ENCODE measurements at regions not wholly inside any gene's neighbourhood (a gene's known extent, or its start where the extent isn't known, plus 50 kb on each side); places are given as distances from the start of the nearest gene placed in this dataset.

GRCh38 chr20:12171923-12172524 lies 254.3 kb downstream of the BTBD3 start:
- no peaks in the 10 kb centered on the region for H3K27me3 Mint-ChIP-seq (ENCODE audit: low read depth)
- intact Hi-C loops (cut with micrococcal nuclease): no loop called here
- H3K36me3 Mint-ChIP-seq (ENCODE audit: low read depth): no peaks in the 10 kb centered on the region
- H3K4me1 Mint-ChIP-seq (ENCODE audit: low read depth): no peaks in the 10 kb centered on the region
- no peak overlapping the region for H3K27ac Mint-ChIP-seq
- DNase-seq (ENCODE audit: low spot score): no peak
- no peak overlapping the region for H3K4me3 Mint-ChIP-seq (ENCODE audit: low read depth)
- peaks cover 53% of the 10 kb centered on the region for H3K9me3 Mint-ChIP-seq

GRCh38 chr20:12173347-12174012 lies 255.8 kb downstream of the BTBD3 start:
- H3K4me1 Mint-ChIP-seq (ENCODE audit: low read depth): no peaks in the 10 kb centered on the region
- no peak overlapping the region for H3K27ac Mint-ChIP-seq
- H3K9me3 Mint-ChIP-seq: peaks cover 39% of the 10 kb centered on the region
- intact Hi-C loops (cut with micrococcal nuclease): no loop called here
- DNase-seq (ENCODE audit: low spot score): no peak
- H3K4me3 Mint-ChIP-seq (ENCODE audit: low read depth): no peak overlapping the region
- no peaks in the 10 kb centered on the region for H3K27me3 Mint-ChIP-seq (ENCODE audit: low read depth)
- no peaks in the 10 kb centered on the region for H3K36me3 Mint-ChIP-seq (ENCODE audit: low read depth)

DNA sequence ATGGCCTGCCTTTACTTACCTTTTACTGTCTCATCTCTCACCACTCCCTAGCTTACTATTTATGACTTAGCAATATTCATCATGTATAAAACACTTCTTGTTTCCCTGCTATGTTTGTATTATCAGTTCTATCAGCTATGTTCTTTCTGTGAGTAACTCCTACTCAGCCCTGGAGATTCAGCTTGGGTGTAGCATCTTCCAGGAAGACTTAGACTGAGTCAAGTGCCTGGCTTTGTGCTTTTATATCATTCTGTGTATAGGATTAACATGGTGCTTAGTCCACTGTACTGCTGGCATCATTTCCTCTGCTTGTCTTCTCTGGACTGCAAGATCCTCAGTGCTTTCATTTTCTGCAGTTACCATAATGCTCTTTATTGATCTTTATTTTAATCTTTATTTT lies 257.8 kb downstream of the BTBD3 start:
- Mint-ChIP-seq H3K9me3 (peaks cover 35% of the 10 kb centered on the region), H3K36me3 (ENCODE audit: low read depth) (no peaks in the 10 kb centered on the region), H3K4me3 (ENCODE audit: low read depth) (no peak overlapping the region), H3K4me1 (ENCODE audit: low read depth) (no peaks in the 10 kb centered on the region), H3K27me3 (ENCODE audit: low read depth) (no peaks in the 10 kb centered on the region), H3K27ac (no peak overlapping the region)
- intact Hi-C loops (cut with micrococcal nuclease): no loop called here
- no peak for DNase-seq (ENCODE audit: low spot score)

GRCh38 chr20:12177657-12178293 lies 260.1 kb downstream of the BTBD3 start:
- DNase-seq (ENCODE audit: low spot score): no peak
- intact Hi-C loops (cut with micrococcal nuclease): no loop called here
- Mint-ChIP-seq H3K27me3 (ENCODE audit: low read depth) (no peaks in the 10 kb centered on the region), H3K27ac (no peak overlapping the region), H3K9me3 (peaks cover 27% of the 10 kb centered on the region), H3K4me1 (ENCODE audit: low read depth) (no peaks in the 10 kb centered on the region), H3K36me3 (ENCODE audit: low read depth) (no peaks in the 10 kb centered on the region), H3K4me3 (ENCODE audit: low read depth) (no peak overlapping the region)

DNA sequence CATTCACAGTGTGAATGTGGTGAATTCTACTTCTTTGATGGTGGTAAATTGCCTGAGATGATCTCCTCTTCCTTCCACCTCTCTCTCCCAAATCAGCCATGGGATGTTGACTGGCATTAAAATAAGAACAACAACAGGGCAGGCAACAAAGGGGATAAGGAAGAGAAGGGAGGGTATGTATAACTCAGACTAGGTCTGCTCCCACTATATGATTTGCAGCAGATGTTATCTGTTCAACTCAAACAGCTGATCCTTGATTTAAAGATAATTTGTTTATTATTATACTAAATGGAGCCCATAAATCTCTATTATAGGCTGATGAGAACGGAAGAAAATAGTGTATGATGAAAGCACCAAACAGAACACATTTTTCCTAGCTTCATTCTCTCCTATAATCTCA lies 262.0 kb downstream of the BTBD3 start:
- DNase-seq (ENCODE audit: low spot score): no peak
- Mint-ChIP-seq H3K27me3 (ENCODE audit: low read depth) (no peaks in the 10 kb centered on the region), H3K36me3 (ENCODE audit: low read depth) (no peaks in the 10 kb centered on the region), H3K4me3 (ENCODE audit: low read depth) (no peak overlapping the region), H3K4me1 (ENCODE audit: low read depth) (no peaks in the 10 kb centered on the region), H3K9me3 (peaks cover 24% of the 10 kb centered on the region), H3K27ac (no peak overlapping the region)
- intact Hi-C loops (cut with micrococcal nuclease): no loop called here

GRCh38 chr20:12180107-12180661 lies 262.5 kb downstream of the BTBD3 start:
- Mint-ChIP-seq H3K27ac (no peak overlapping the region), H3K9me3 (peaks cover 19% of the 10 kb centered on the region), H3K4me3 (ENCODE audit: low read depth) (no peak overlapping the region), H3K4me1 (ENCODE audit: low read depth) (no peaks in the 10 kb centered on the region), H3K27me3 (ENCODE audit: low read depth) (no peaks in the 10 kb centered on the region), H3K36me3 (ENCODE audit: low read depth) (no peaks in the 10 kb centered on the region)
- DNase-seq (ENCODE audit: low spot score): no peak
- intact Hi-C loops (cut with micrococcal nuclease): no loop called here

DNA sequence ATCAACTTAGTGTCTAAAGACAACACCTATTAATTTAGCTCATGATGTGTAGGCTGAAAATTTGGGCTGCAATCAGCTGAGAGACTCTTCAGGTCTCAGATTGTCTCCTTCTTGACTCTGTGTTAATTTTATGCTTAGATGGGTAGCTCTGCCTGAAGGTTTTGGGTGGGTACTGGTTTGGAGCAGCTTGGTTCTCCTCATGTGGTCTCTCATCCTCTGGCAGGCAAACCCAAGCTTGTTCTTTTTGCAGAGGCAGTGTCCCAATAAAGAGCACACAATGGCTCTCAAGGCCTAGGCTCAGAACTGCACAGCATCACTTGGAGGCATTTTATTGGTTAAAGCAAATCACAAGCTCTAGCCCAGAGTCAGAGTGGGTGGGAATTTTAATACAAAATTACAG lies 280.6 kb downstream of the BTBD3 start:
- no peaks in the 10 kb centered on the region for H3K36me3 Mint-ChIP-seq (ENCODE audit: low read depth)
- H3K4me3 Mint-ChIP-seq (ENCODE audit: low read depth): no peak overlapping the region
- H3K27ac Mint-ChIP-seq: no peak overlapping the region
- no peaks in the 10 kb centered on the region for H3K27me3 Mint-ChIP-seq (ENCODE audit: low read depth)
- intact Hi-C loops (cut with micrococcal nuclease): no loop called here
- H3K4me1 Mint-ChIP-seq (ENCODE audit: low read depth): no peaks in the 10 kb centered on the region
- H3K9me3 Mint-ChIP-seq: peaks cover 15% of the 10 kb centered on the region
- no peak for DNase-seq (ENCODE audit: low spot score)

DNA sequence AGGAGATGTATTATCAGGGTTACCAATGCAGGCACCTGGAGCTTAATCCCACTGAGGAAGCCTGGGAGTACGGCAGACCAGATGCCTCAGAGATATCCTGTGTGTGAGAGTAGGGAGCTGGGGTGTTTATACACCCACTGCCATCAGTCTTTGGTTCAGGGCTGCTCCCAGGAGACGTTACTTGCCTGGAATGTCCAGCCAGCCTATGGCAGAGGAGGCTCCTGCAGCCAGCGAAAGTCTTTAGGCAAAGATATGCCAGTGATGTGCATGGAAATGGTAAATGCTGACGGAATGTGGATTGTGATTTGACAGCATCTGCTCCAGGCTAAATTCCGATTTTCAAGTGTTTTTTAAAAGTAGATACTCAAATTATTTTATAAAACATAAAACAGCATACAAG lies 282.0 kb downstream of the BTBD3 start:
- DNase-seq (ENCODE audit: low spot score): no peak

GRCh38 chr20:12201289-12201991 lies 283.7 kb downstream of the BTBD3 start:
- H3K9me3 Mint-ChIP-seq: peaks cover 15% of the 10 kb centered on the region
- no peak overlapping the region for H3K27ac Mint-ChIP-seq
- no peak overlapping the region for H3K4me3 Mint-ChIP-seq (ENCODE audit: low read depth)
- no peaks in the 10 kb centered on the region for H3K27me3 Mint-ChIP-seq (ENCODE audit: low read depth)
- DNase-seq (ENCODE audit: low spot score): no peak
- H3K36me3 Mint-ChIP-seq (ENCODE audit: low read depth): no peaks in the 10 kb centered on the region
- intact Hi-C loops (cut with micrococcal nuclease): no loop called here
- H3K4me1 Mint-ChIP-seq (ENCODE audit: low read depth): no peaks in the 10 kb centered on the region

More for the DNA sequence above, 282.0 kb downstream of the BTBD3 start:
- no peak overlapping the region for H3K27ac Mint-ChIP-seq
- H3K9me3 Mint-ChIP-seq: peaks cover 15% of the 10 kb centered on the region
- H3K36me3 Mint-ChIP-seq (ENCODE audit: low read depth): no peaks in the 10 kb centered on the region
- no peaks in the 10 kb centered on the region for H3K4me1 Mint-ChIP-seq (ENCODE audit: low read depth)
- H3K27me3 Mint-ChIP-seq (ENCODE audit: low read depth): no peaks in the 10 kb centered on the region
- no peak overlapping the region for H3K4me3 Mint-ChIP-seq (ENCODE audit: low read depth)
- intact Hi-C loops (cut with micrococcal nuclease): no loop called here

GRCh38 chr20:12203399-12203798 lies 285.7 kb downstream of the BTBD3 start:
- no peak for DNase-seq (ENCODE audit: low spot score)
- H3K4me1 Mint-ChIP-seq (ENCODE audit: low read depth): no peaks in the 10 kb centered on the region
- H3K9me3 Mint-ChIP-seq: peaks cover 13% of the 10 kb centered on the region

GRCh38 chr20:12203981-12204380 lies 286.3 kb downstream of the BTBD3 start:
- intact Hi-C loops (cut with micrococcal nuclease): no loop called here
- Mint-ChIP-seq H3K4me1 (ENCODE audit: low read depth) (no peaks in the 10 kb centered on the region), H3K4me3 (ENCODE audit: low read depth) (no peak overlapping the region), H3K27ac (no peak overlapping the region), H3K9me3 (peaks cover 16% of the 10 kb centered on the region), H3K36me3 (ENCODE audit: low read depth) (no peaks in the 10 kb centered on the region), H3K27me3 (ENCODE audit: low read depth) (no peaks in the 10 kb centered on the region)
- no peak for DNase-seq (ENCODE audit: low spot score)

More at GRCh38 chr20:12203399-12203798, 285.7 kb downstream of the BTBD3 start:
- Mint-ChIP-seq H3K27me3 (ENCODE audit: low read depth) (no peaks in the 10 kb centered on the region), H3K27ac (no peak overlapping the region), H3K36me3 (ENCODE audit: low read depth) (no peaks in the 10 kb centered on the region), H3K4me3 (ENCODE audit: low read depth) (no peak overlapping the region)
- intact Hi-C loops (cut with micrococcal nuclease): no loop called here

DNA sequence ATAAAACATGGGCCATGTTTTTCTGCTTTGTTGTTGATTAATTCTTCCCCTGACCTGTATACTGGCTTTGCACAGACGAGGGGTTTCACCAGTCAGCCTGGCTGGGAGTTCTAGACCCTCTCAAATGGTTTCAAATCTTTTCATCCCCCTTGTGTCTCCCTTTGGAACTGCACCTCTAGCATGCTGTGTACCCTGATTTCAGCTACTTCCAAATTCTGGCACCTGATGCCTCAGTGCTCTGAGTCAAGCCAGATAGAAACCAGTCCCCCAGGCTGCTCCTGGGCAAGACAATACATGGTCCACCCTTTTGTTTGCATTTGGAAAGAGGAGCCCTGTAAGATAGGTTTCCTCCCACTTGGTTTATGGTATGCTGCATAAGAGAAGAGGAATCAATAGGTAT lies 290.2 kb downstream of the BTBD3 start:
- no peaks in the 10 kb centered on the region for H3K4me1 Mint-ChIP-seq (ENCODE audit: low read depth)
- no peak overlapping the region for H3K4me3 Mint-ChIP-seq (ENCODE audit: low read depth)
- no peak overlapping the region for H3K27ac Mint-ChIP-seq
- no peaks in the 10 kb centered on the region for H3K36me3 Mint-ChIP-seq (ENCODE audit: low read depth)
- DNase-seq (ENCODE audit: low spot score): no peak
- intact Hi-C loops (cut with micrococcal nuclease): no loop called here
- peaks cover 11% of the 10 kb centered on the region for H3K9me3 Mint-ChIP-seq
- H3K27me3 Mint-ChIP-seq (ENCODE audit: low read depth): no peaks in the 10 kb centered on the region

GRCh38 chr20:12210591-12210990 lies 292.9 kb downstream of the BTBD3 start:
- H3K9me3 Mint-ChIP-seq: peaks cover 11% of the 10 kb centered on the region
- DNase-seq (ENCODE audit: low spot score): no peak
- no peaks in the 10 kb centered on the region for H3K27me3 Mint-ChIP-seq (ENCODE audit: low read depth)
- H3K4me1 Mint-ChIP-seq (ENCODE audit: low read depth): no peaks in the 10 kb centered on the region
- H3K36me3 Mint-ChIP-seq (ENCODE audit: low read depth): no peaks in the 10 kb centered on the region
- intact Hi-C loops (cut with micrococcal nuclease): no loop called here
- H3K27ac Mint-ChIP-seq: no peak overlapping the region
- H3K4me3 Mint-ChIP-seq (ENCODE audit: low read depth): no peak overlapping the region
